ENCODE measurements at regions not wholly inside any gene's neighbourhood (a gene's known extent, or its start where the extent isn't known, plus 50 kb on each side); places are given as distances from the start of the nearest gene placed in this dataset.

- no peak for TF ChIP-seq CREBBP (IDR thresholded peaks at IDR 0.05; ENCODE audit: low read depth, low read length)
Observed at GRCh38 chr9:81035171-81035570, 654.2 kb downstream of the TLE1 start (continued).

- Histone ChIP-seq H3K4me1 (replicated peaks in 1 of 2; ENCODE audit: control insufficient read depth in 2 of 2, insufficient read depth in 2 of 2, low read length in 2 of 2) (no peaks in the 10 kb centered on the region), H3K9ac (ENCODE audit: insufficient read depth in 1 of 2, low read depth in 2 of 2, low read length in 2 of 2) (no peak overlapping the region), H3K4me2 (ENCODE audit: insufficient read depth, low read length) (no peak overlapping the region), H3K9me1 (ENCODE audit: control insufficient read depth, insufficient read depth, low read length) (no peaks in the 10 kb centered on the region), H3K27ac (ENCODE audit: extremely low read depth, low read depth, low read length) (no peak overlapping the region), H4K20me1 (replicated peaks; ENCODE audit: control insufficient read depth, insufficient read depth, low read length) (no peaks in the 10 kb centered on the region), H2AFZ (ENCODE audit: low read depth, low read length) (no peak overlapping the region), H3K9me3 (replicated peaks; ENCODE audit: control insufficient read depth, insufficient read depth, low read depth, low read length) (no peaks in the 10 kb centered on the region), H3K36me3 (ENCODE audit: control insufficient read depth, insufficient read depth, low read length) (no peaks in the 10 kb centered on the region), H3K4me3 (no peak overlapping the region), H3K79me2 (ENCODE audit: control insufficient read depth, insufficient read depth, low read length) (no peaks in the 10 kb centered on the region), H3K27me3 (ENCODE audit: control insufficient read depth in 2 of 2, insufficient read depth in 2 of 2, low read length in 2 of 2) (no peaks in the 10 kb centered on the region)
- ATAC-seq (no peak), DNase-seq (ENCODE audit: extremely low read depth in 1 of 4, low spot score in 3 of 4) (no peak), FAIRE-seq (no peak)
- TF ChIP-seq NFXL1 (CRISPR knock-in tag; IDR thresholded peaks at IDR 0.05) (no peak), XRCC3 (IDR thresholded peaks at IDR 0.05) (no peak), ZNF75A (CRISPR knock-in tag; IDR thresholded peaks at IDR 0.05) (no peak), KDM5B (IDR thresholded peaks at IDR 0.05; ENCODE audit: insufficient replicate concordance, low read depth, low read length) (no peak), ZNF280B (CRISPR knock-in tag; IDR thresholded peaks at IDR 0.05) (no peak), KLF6 (CRISPR knock-in tag; IDR thresholded peaks at IDR 0.05; ENCODE audit: borderline replicate concordance) (no peak), MXI1 (IDR thresholded peaks at IDR 0.05; ENCODE audit: low read depth, low read length) (no peak), TRIM24 (IDR thresholded peaks at IDR 0.05) (no peak), NCOR1 (IDR thresholded peaks at IDR 0.05) (no peak), ZNF668 (CRISPR knock-in tag; IDR thresholded peaks at IDR 0.05) (no peak), OTX1 (CRISPR knock-in tag; IDR thresholded peaks at IDR 0.05) (no peak), KLF16 (IDR thresholded peaks at IDR 0.05) (no peak)
- TF ChIP-seq, protein P1, sequence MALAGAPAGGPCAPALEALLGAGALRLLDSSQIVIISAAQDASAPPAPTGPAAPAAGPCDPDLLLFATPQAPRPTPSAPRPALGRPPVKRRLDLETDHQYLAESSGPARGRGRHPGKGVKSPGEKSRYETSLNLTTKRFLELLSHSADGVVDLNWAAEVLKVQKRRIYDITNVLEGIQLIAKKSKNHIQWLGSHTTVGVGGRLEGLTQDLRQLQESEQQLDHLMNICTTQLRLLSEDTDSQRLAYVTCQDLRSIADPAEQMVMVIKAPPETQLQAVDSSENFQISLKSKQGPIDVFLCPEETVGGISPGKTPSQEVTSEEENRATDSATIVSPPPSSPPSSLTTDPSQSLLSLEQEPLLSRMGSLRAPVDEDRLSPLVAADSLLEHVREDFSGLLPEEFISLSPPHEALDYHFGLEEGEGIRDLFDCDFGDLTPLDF (CRISPR knock-in tag; IDR thresholded peaks at IDR 0.05), result no peak
- TF ChIP-seq, protein P2, sequence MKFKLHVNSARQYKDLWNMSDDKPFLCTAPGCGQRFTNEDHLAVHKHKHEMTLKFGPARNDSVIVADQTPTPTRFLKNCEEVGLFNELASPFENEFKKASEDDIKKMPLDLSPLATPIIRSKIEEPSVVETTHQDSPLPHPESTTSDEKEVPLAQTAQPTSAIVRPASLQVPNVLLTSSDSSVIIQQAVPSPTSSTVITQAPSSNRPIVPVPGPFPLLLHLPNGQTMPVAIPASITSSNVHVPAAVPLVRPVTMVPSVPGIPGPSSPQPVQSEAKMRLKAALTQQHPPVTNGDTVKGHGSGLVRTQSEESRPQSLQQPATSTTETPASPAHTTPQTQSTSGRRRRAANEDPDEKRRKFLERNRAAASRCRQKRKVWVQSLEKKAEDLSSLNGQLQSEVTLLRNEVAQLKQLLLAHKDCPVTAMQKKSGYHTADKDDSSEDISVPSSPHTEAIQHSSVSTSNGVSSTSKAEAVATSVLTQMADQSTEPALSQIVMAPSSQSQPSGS (CRISPR knock-in tag; IDR thresholded peaks at IDR 0.05), result no peak
- TF ChIP-seq, protein P3, sequence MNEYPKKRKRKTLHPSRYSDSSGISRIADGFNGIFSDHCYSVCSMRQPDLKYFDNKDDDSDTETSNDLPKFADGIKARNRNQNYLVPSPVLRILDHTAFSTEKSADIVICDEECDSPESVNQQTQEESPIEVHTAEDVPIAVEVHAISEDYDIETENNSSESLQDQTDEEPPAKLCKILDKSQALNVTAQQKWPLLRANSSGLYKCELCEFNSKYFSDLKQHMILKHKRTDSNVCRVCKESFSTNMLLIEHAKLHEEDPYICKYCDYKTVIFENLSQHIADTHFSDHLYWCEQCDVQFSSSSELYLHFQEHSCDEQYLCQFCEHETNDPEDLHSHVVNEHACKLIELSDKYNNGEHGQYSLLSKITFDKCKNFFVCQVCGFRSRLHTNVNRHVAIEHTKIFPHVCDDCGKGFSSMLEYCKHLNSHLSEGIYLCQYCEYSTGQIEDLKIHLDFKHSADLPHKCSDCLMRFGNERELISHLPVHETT (CRISPR knock-in tag; conservative IDR thresholded peaks at IDR 0.05 in 1 of 2, IDR thresholded peaks at IDR 0.05 in 1 of 2), result no peak
- ChIA-PET CTCF (ENCODE audit: low intra/inter-chr PET ratio) (no interaction called here), POLR2A (no interaction called here)
- no CpG with 5 or more reads among the region's 1 CpG for WGBS (ENCODE audit: insufficient coverage, low coverage, missing lambda C conversion rate)
- in situ Hi-C loops (cut with MboI), result no loop called here
- intact Hi-C loops (cut with micrococcal nuclease), result no loop called here
- BruUV-seq (replicated peaks), result no TSS peak
Observed at GRCh38 chr9:81032831-81033230, 656.5 kb downstream of the TLE1 start.
